Gastroesophageal sphincter (tissue), 3 donors: ENCODE measurements at regions not wholly inside any gene's neighbourhood (a gene's known extent, or its start where the extent isn't known, plus 50 kb on each side); places are given as distances from the start of the nearest gene placed in this dataset.

Experiments
- CTCF ChIP-seq, 4 experiments: fragments of 200-600 bp in 2 of 4; fragments of 450-650 bp in 2 of 4; sonication (generic) in 1 of 4; IDR thresholded peaks; one replicate each; pipeline ENCODE4 v1.5.1; 2017 to 2019; ENCODE audit warnings: antibody characterized with exemption in 4 of 4, mild to moderate bottlenecking in 2 of 4, moderate library complexity in 2 of 4
- POLR2A ChIP-seq, 2 donors: fragments of 450-650 bp; IDR thresholded peaks; one replicate each; pipeline ENCODE4 v1.6.1; 2017; ENCODE audit warnings: antibody characterized with exemption in 2 of 2, mild to moderate bottlenecking in 2 of 2, moderate library complexity in 1 of 2
- POLR2AphosphoS5 ChIP-seq: sonication (generic); formaldehyde crosslinking; IDR thresholded peaks from one replicate; pipeline ENCODE4 v1.6.1; 2017; ENCODE audit warnings: antibody characterized with exemption

GRCh38 chr6:71103130-71103529, 146.3 kb upstream of the B3GAT2 start:
- TF ChIP-seq POLR2A (IDR thresholded peaks at IDR 0.05) (no peak), CTCF (IDR thresholded peaks at IDR 0.05) (no peak), POLR2AphosphoS5 (no peak)
